HCT116 (cell line): ENCODE measurements at regions not wholly inside any gene's neighbourhood (a gene's known extent, or its start where the extent isn't known, plus 50 kb on each side); places are given as distances from the start of the nearest gene placed in this dataset.

Source experiments
- CEBPB ChIP-seq: IDR thresholded peaks from 2 replicates; pipeline ENCODE4 v1.6.1; 2012; ENCODE audit warnings: low read depth
- EZH2 ChIP-seq: fragments of 200-600 bp; sonication (generic); IDR thresholded peaks from 2 replicates; pipeline ENCODE4 v1.6.1; 2017; ENCODE audit warnings: antibody characterized with exemption, mixed run types
- EZH2phosphoT487 ChIP-seq: fragments of 200-600 bp; IDR thresholded peaks from 2 replicates; pipeline ENCODE4 v1.6.1; 2018; ENCODE audit warnings: antibody characterized with exemption, borderline replicate concordance
- JUND ChIP-seq: IDR thresholded peaks from 2 replicates; pipeline ENCODE4 v1.6.1; 2012
- POLR2A ChIP-seq: IDR thresholded peaks from 2 replicates; pipeline ENCODE4 v1.7.0; 2011; ENCODE audit warnings: borderline replicate concordance; ENCODE audit not compliant: insufficient read depth, insufficient read length; ENCODE audit errors: extremely low read depth
- POLR2AphosphoS5 ChIP-seq: IDR thresholded peaks from 2 replicates; pipeline ENCODE4 v1.6.1; 2011; ENCODE audit warnings: mild to moderate bottlenecking, low read depth, low read length, moderate library complexity
- RAD21 ChIP-seq: IDR thresholded peaks from 2 replicates; pipeline ENCODE4 v1.6.1; 2012; ENCODE audit warnings: low read depth, mild to moderate bottlenecking
- SP1 ChIP-seq: IDR thresholded peaks from 2 replicates; pipeline ENCODE4 v1.6.1; 2012; ENCODE audit warnings: low read depth
- YY1 ChIP-seq: IDR thresholded peaks from 2 replicates; pipeline ENCODE4 v1.6.1; 2011; ENCODE audit warnings: low read length, low read depth, moderate library complexity, mild to moderate bottlenecking; ENCODE audit not compliant: insufficient replicate concordance; ENCODE audit errors: extremely low read depth
- ZNF274 ChIP-seq: fragments of 200-500 bp; sonication (Bioruptor generic); IDR thresholded peaks from 2 replicates; pipeline ENCODE4 v1.6.1; 2014; ENCODE audit warnings: mild to moderate bottlenecking, low read depth, low read length, inconsistent platforms
- TF ChIP-seq, protein P1 (sequence below), 3 experiments: fragments of 200-600 bp in 1 of 3; sonication (generic) in 1 of 3; IDR thresholded peaks in 2 of 3; conservative IDR thresholded peaks in 1 of 3; 2 replicates each; pipeline ENCODE4 v1.5.1; 2012 to 2017; ENCODE audit warnings: low read depth in 2 of 3, low read length in 2 of 3, antibody characterized with exemption in 1 of 3, borderline replicate concordance in 1 of 3, control low read depth in 1 of 3, mild to moderate bottlenecking in 1 of 3, mixed read lengths in 1 of 3, mixed run types in 1 of 3, moderate library complexity in 1 of 3; ENCODE audit not compliant: insufficient read depth in 1 of 3
- TF ChIP-seq, protein P2 (sequence below): IDR thresholded peaks from 2 replicates; pipeline ENCODE4 v1.6.1; 2012; ENCODE audit warnings: low read depth
- TF ChIP-seq, protein P3 (sequence below): IDR thresholded peaks from 2 replicates; pipeline ENCODE4 v1.6.1; 2012

DNA sequence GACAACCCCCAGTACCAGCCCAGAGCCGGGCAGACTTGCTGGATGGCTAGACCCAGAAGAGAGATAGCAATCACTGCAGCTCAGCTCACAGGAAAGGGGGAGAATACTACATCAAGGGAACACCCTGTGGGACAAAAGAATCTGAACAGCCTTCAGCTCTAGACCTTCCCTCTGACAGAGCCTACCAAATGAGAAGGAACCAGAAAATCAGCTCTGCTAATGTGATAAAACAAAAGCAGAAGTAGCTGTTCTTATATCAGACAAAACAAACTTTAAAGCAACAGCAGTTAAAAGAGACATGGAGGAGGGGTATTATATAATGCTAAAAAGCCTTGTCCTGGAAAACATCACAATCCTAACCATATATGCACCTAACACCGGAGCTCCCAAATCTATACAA is 283.3 kb downstream of the KLF13 start:
- TF ChIP-seq, protein P1, sequence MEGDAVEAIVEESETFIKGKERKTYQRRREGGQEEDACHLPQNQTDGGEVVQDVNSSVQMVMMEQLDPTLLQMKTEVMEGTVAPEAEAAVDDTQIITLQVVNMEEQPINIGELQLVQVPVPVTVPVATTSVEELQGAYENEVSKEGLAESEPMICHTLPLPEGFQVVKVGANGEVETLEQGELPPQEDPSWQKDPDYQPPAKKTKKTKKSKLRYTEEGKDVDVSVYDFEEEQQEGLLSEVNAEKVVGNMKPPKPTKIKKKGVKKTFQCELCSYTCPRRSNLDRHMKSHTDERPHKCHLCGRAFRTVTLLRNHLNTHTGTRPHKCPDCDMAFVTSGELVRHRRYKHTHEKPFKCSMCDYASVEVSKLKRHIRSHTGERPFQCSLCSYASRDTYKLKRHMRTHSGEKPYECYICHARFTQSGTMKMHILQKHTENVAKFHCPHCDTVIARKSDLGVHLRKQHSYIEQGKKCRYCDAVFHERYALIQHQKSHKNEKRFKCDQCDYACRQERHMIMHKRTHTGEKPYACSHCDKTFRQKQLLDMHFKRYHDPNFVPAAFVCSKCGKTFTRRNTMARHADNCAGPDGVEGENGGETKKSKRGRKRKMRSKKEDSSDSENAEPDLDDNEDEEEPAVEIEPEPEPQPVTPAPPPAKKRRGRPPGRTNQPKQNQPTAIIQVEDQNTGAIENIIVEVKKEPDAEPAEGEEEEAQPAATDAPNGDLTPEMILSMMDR (IDR thresholded peaks at IDR 0.05 in 2 of 3, conservative IDR thresholded peaks at IDR 0.05 in 1 of 3; ENCODE audit: borderline replicate concordance in 1 of 3, insufficient read depth in 1 of 3, low read depth in 2 of 3, low read length in 2 of 3) = no peak
- no peak for TF ChIP-seq POLR2AphosphoS5
- no peak for TF ChIP-seq YY1
- no peak for TF ChIP-seq POLR2A
- TF ChIP-seq EZH2 = no peak
- TF ChIP-seq, protein P2, sequence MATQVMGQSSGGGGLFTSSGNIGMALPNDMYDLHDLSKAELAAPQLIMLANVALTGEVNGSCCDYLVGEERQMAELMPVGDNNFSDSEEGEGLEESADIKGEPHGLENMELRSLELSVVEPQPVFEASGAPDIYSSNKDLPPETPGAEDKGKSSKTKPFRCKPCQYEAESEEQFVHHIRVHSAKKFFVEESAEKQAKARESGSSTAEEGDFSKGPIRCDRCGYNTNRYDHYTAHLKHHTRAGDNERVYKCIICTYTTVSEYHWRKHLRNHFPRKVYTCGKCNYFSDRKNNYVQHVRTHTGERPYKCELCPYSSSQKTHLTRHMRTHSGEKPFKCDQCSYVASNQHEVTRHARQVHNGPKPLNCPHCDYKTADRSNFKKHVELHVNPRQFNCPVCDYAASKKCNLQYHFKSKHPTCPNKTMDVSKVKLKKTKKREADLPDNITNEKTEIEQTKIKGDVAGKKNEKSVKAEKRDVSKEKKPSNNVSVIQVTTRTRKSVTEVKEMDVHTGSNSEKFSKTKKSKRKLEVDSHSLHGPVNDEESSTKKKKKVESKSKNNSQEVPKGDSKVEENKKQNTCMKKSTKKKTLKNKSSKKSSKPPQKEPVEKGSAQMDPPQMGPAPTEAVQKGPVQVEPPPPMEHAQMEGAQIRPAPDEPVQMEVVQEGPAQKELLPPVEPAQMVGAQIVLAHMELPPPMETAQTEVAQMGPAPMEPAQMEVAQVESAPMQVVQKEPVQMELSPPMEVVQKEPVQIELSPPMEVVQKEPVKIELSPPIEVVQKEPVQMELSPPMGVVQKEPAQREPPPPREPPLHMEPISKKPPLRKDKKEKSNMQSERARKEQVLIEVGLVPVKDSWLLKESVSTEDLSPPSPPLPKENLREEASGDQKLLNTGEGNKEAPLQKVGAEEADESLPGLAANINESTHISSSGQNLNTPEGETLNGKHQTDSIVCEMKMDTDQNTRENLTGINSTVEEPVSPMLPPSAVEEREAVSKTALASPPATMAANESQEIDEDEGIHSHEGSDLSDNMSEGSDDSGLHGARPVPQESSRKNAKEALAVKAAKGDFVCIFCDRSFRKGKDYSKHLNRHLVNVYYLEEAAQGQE = no peak
- no peak for TF ChIP-seq CEBPB
- TF ChIP-seq EZH2phosphoT487 = no peak
- TF ChIP-seq RAD21 = no peak
- no peak for TF ChIP-seq ZNF274
- TF ChIP-seq, protein P3, sequence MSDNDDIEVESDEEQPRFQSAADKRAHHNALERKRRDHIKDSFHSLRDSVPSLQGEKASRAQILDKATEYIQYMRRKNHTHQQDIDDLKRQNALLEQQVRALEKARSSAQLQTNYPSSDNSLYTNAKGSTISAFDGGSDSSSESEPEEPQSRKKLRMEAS = no peak
- no peak for TF ChIP-seq JUND
- no peak for TF ChIP-seq SP1
